Left lung (tissue), 4 donors: ENCODE measurements at regions not wholly inside any gene's neighbourhood (a gene's known extent, or its start where the extent isn't known, plus 50 kb on each side); places are given as distances from the start of the nearest gene placed in this dataset.

Experiments
- ATAC-seq: fragments of 200-7000 bp; cut with Tn5 transposase; one replicate; pipeline ENCODE4 v1.9.1; 2020; ENCODE audit warnings: moderate library complexity
- DNase-seq, 4 donors: peaks; one replicate each; pipeline ENCODE4 v3.0.0-alpha.2; 2013 to 2020
- H3K27ac ChIP-seq, 2 donors: fragments of 200-600 bp; sonication (generic) in 1 of 2; one replicate each; pipeline versions ENCODE4 v1.5.0 to v1.8.0; 2020 to 2021
- H3K27me3 ChIP-seq, 2 donors: fragments of 200-600 bp; sonication (generic) in 1 of 2; one replicate each; pipeline versions ENCODE4 v1.5.0 to v1.8.0; 2020 to 2021
- H3K36me3 ChIP-seq, 2 donors: fragments of 200-600 bp; sonication (generic) in 1 of 2; one replicate each; pipeline versions ENCODE4 v1.5.0 to v1.8.0; 2020 to 2021
- H3K4me1 ChIP-seq, 2 donors: fragments of 200-600 bp; one replicate each; pipeline ENCODE4 v1.8.0; 2021
- H3K4me3 ChIP-seq, 2 donors: fragments of 200-600 bp; sonication (generic) in 1 of 2; one replicate each; pipeline versions ENCODE4 v1.5.0 to v1.8.0; 2020 to 2021; ENCODE audit warnings: mild to moderate bottlenecking in 1 of 2
- H3K9me3 ChIP-seq, 2 donors: fragments of 200-600 bp; sonication (generic) in 1 of 2; one replicate each; pipeline versions ENCODE4 v1.5.0 to v1.8.0; 2020 to 2021
- CTCF ChIP-seq, 2 donors: fragments of 200-600 bp; sonication (generic) in 1 of 2; IDR thresholded peaks; one replicate each; pipeline versions ENCODE4 v1.5.0 to v1.8.0; 2021; ENCODE audit warnings: antibody characterized with exemption in 2 of 2
- intact Hi-C, 2 donors: fragments of 100-400 bp; cut with DNase I; formaldehyde crosslinking; loops; one replicate each; pipeline versions ENCODE4 v1.11.2 to v1.14.2; 2022
- donor health status: DM: no; HTN: yes; CAD: no.
- donor health status: DM: no; HTN: no; CAD: no.

GRCh38 chr2:40803900-40804299 is 352.0 kb upstream of the SLC8A1 start:
- no peaks in the 10 kb centered on the region for H3K27me3 ChIP-seq
- no peaks in the 10 kb centered on the region for H3K36me3 ChIP-seq
- no peaks in the 10 kb centered on the region for H3K4me1 ChIP-seq
- no peak overlapping the region for H3K4me3 ChIP-seq
- DNase-seq (no peak), ATAC-seq (no peak)
- no peak overlapping the region for H3K27ac ChIP-seq
- TF ChIP-seq CTCF (IDR thresholded peaks at IDR 0.05) = no peak
- intact Hi-C loops = no loop called here
- no peaks in the 10 kb centered on the region for H3K9me3 ChIP-seq

DNA sequence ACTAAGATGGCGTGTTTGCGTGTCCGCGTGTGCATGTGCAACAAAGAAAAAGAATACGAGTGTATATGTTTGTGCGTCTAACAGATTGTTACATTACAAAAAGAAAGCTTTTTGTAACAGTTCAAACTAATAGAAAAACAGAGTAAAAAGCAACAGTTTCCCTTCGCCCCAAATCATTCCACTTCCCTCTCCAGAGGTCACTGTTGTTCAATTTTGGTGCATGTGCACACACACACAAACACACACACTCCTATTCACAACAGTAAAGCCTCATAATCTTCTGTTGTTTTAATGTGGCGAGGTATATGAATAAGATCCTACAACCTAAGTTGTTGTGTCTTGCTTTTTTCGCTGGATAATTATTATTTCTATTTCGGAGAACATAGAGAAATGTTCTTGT is 357.3 kb upstream of the SLC8A1 start:
- H3K4me1 ChIP-seq = no peaks in the 10 kb centered on the region
- ATAC-seq (no peak), DNase-seq (no peak)
- no peaks in the 10 kb centered on the region for H3K27me3 ChIP-seq
- intact Hi-C loops = no loop called here
- no peaks in the 10 kb centered on the region for H3K9me3 ChIP-seq
- H3K27ac ChIP-seq = no peak overlapping the region
- no peaks in the 10 kb centered on the region for H3K36me3 ChIP-seq
- no peak overlapping the region for H3K4me3 ChIP-seq
- TF ChIP-seq CTCF (IDR thresholded peaks at IDR 0.05) = no peak

- no peak for ATAC-seq
- TF ChIP-seq CTCF (IDR thresholded peaks at IDR 0.05) = no peak
- H3K4me1 ChIP-seq = no peaks in the 10 kb centered on the region
- no peak for DNase-seq
- no peaks in the 10 kb centered on the region for H3K9me3 ChIP-seq
- no peaks in the 10 kb centered on the region for H3K36me3 ChIP-seq
- intact Hi-C loops = no loop called here
- no peak overlapping the region for H3K27ac ChIP-seq
- H3K27me3 ChIP-seq = no peaks in the 10 kb centered on the region
- H3K4me3 ChIP-seq = no peak overlapping the region
Measured at GRCh38 chr2:40814616-40815015, 362.7 kb upstream of the SLC8A1 start.

DNA sequence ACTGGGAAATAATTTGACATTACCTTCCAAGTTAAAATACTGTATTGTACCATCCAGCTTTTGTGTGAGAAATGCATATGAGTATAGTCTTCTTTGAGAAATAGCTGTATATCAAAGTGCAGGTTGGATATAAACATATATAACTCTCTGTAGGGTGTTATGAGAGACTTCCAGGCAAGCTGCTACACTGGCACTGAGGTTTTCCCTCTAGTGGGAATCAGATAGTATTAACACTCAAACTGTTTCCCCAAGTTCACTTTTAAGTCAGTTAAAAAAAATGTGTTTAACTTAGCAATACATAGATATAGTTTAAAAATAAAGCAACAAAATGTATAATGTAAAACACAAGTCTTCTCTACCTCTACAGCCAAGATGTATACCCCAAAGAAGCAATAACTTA is 368.4 kb upstream of the SLC8A1 start:
- ATAC-seq = no peak
- no peaks in the 10 kb centered on the region for H3K27me3 ChIP-seq
- no peak for TF ChIP-seq CTCF (IDR thresholded peaks at IDR 0.05)
- no peak overlapping the region for H3K4me3 ChIP-seq
- H3K36me3 ChIP-seq = no peaks in the 10 kb centered on the region
- no peak for DNase-seq
- H3K9me3 ChIP-seq = no peaks in the 10 kb centered on the region
- H3K4me1 ChIP-seq = no peaks in the 10 kb centered on the region
- no peak overlapping the region for H3K27ac ChIP-seq
- intact Hi-C loops = no loop called here

DNA sequence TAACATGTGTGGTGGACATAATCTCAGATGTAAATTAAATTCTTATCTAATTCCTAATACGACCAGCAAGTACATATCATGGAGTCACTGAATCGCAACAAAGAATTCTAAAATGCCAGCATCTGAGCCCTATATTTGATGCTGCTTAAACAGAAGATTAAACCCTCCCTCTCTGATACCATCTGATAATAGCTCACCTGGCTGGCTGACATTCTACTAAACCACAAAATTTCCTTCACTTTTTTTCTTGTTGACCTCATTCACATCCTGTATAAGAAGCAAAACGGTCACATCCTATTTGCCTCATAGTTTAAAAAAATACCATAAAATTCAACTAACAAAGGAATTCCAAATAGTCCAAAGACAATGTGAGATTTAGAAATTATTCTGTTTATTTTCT is 371.6 kb upstream of the SLC8A1 start:
- no peak overlapping the region for H3K27ac ChIP-seq
- no peaks in the 10 kb centered on the region for H3K4me1 ChIP-seq
- no peak overlapping the region for H3K4me3 ChIP-seq
- no peaks in the 10 kb centered on the region for H3K9me3 ChIP-seq
- no peak for TF ChIP-seq CTCF (IDR thresholded peaks at IDR 0.05)
- intact Hi-C loops = no loop called here
- H3K36me3 ChIP-seq = no peaks in the 10 kb centered on the region
- DNase-seq (no peak), ATAC-seq (no peak)
- H3K27me3 ChIP-seq = no peaks in the 10 kb centered on the region
